ENCODE measurements at regions not wholly inside any gene's neighbourhood (a gene's known extent, or its start where the extent isn't known, plus 50 kb on each side); places are given as distances from the start of the nearest gene placed in this dataset.

DNA sequence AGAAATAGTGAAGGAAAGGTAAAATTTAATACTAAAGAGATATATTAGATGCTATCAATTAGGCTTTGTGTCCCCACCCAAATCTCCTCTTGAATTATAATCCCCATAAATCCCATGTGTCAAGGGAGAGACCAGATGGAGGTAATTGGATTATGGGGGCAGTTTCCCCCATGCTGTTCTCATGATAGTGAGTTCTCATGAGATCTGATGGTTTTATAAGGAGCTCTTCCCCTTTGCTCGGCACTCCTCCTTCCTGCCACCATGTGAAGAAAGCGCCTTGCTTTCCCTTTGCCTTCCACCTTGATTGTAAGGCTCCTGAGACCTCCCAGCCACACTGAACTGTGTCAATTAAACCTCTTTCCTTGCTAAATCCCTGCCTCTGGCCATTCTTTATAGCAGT lies 697.0 kb upstream of the RGMB start:
- POLR2A ChIA-PET, result no interaction called here

DNA sequence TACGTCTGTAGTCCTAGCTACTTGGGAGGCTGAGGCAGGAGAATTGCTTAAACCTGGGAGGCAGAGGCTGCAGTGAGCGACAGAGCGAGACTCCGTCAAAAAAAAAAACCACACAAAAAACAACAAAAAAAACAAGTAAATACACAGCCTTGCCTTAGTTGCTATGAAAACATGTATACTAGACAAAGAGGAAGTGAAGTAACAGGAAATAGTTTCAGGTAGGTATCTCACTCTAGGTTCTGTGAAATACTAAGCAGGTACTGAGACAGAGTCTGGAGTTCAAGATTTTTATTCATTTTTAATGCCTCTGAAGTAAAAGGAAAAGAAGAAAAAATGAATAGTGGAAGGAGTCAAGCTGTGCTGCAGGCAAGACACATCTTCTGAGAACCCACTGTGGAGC lies 687.9 kb upstream of the RGMB start:
- no peaks in the 10 kb centered on the region for H3K36me3 Mint-ChIP-seq
- H3K4me1 Mint-ChIP-seq, result peaks cover 5% of the 10 kb centered on the region
- no peaks in the 10 kb centered on the region; the same call in 1 of the 2 replicates for H3K27me3 Mint-ChIP-seq (ENCODE audit: low read depth)
- DNase-seq (ENCODE audit: low spot score), result no peak
- no peak overlapping the region for H3K4me3 Mint-ChIP-seq
- H3K27ac Mint-ChIP-seq, result no peak overlapping the region
- ChIA-PET CTCF (no interaction called here), POLR2A (no interaction called here)
- ATAC-seq, result no peak
- TF ChIP-seq, protein P1, sequence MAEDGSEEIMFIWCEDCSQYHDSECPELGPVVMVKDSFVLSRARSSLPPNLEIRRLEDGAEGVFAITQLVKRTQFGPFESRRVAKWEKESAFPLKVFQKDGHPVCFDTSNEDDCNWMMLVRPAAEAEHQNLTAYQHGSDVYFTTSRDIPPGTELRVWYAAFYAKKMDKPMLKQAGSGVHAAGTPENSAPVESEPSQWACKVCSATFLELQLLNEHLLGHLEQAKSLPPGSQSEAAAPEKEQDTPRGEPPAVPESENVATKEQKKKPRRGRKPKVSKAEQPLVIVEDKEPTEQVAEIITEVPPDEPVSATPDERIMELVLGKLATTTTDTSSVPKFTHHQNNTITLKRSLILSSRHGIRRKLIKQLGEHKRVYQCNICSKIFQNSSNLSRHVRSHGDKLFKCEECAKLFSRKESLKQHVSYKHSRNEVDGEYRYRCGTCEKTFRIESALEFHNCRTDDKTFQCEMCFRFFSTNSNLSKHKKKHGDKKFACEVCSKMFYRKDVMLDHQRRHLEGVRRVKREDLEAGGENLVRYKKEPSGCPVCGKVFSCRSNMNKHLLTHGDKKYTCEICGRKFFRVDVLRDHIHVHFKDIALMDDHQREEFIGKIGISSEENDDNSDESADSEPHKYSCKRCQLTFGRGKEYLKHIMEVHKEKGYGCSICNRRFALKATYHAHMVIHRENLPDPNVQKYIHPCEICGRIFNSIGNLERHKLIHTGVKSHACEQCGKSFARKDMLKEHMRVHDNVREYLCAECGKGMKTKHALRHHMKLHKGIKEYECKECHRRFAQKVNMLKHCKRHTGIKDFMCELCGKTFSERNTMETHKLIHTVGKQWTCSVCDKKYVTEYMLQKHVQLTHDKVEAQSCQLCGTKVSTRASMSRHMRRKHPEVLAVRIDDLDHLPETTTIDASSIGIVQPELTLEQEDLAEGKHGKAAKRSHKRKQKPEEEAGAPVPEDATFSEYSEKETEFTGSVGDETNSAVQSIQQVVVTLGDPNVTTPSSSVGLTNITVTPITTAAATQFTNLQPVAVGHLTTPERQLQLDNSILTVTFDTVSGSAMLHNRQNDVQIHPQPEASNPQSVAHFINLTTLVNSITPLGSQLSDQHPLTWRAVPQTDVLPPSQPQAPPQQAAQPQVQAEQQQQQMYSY (CRISPR knock-in tag; IDR thresholded peaks at IDR 0.05), result no peak
- TF ChIP-seq TCF7 (CRISPR knock-in tag; IDR thresholded peaks at IDR 0.05; ENCODE audit: low read depth), result no peak
- no peak for TF ChIP-seq JUN (CRISPR knock-in tag; IDR thresholded peaks at IDR 0.05)
- TF ChIP-seq NFATC4 (CRISPR knock-in tag; IDR thresholded peaks at IDR 0.05), result no peak
- TF ChIP-seq CREM (CRISPR knock-in tag; IDR thresholded peaks at IDR 0.05), result no peak
- no peak for TF ChIP-seq SMAD4 (CRISPR knock-in tag; IDR thresholded peaks at IDR 0.05)
- TF ChIP-seq, protein P2, sequence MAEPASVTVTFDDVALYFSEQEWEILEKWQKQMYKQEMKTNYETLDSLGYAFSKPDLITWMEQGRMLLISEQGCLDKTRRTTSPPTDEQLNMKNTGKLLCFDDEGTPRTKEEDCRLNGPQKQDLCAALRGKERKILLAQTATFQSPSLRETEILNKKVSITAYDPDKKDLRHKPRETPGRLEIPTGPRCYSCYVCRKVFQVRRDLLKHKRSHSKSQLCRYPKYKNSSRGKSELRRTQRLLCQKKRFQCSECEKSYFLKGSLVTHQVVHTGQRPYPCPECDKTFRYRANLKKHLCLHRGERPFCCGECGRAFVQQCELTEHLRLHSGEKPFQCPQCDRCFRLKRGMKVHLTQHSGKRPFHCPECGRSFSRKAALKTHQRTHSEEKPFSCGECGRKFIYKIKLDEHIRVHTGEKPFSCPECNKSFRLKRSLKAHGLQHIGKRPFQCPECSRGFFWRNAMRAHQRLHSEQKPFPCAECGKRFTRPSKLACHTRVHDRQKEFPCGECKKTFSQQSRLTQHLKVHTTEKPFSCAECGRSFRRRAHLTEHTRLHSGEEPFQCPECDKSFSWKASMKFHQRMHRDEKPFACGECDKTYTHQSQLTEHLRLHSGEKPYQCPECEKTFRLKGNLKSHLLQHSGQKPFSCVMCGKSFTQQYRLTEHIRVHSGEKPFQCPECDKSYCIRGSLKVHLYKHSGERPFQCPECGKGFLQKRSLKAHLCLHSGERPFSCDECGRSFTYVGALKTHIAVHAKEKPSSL (CRISPR knock-in tag; conservative IDR thresholded peaks at IDR 0.05), result no peak
- no peak for TF ChIP-seq ZNF219 (CRISPR knock-in tag; IDR thresholded peaks at IDR 0.05; ENCODE audit: borderline replicate concordance)
- TF ChIP-seq, protein P3, sequence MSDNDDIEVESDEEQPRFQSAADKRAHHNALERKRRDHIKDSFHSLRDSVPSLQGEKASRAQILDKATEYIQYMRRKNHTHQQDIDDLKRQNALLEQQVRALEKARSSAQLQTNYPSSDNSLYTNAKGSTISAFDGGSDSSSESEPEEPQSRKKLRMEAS (CRISPR knock-in tag; IDR thresholded peaks at IDR 0.05), result no peak
- TF ChIP-seq ZNF396 (CRISPR knock-in tag; IDR thresholded peaks at IDR 0.05; ENCODE audit: borderline replicate concordance), result no peak
- peaks cover 8% of the 10 kb centered on the region for H3K9me3 Mint-ChIP-seq

More for the DNA sequence above, 697.0 kb upstream of the RGMB start:
- Mint-ChIP-seq H3K4me3 (no peak overlapping the region), H3K4me1 (peaks cover 19% of the 10 kb centered on the region), H3K9me3 (peaks cover 12% of the 10 kb centered on the region), H3K36me3 (no peaks in the 10 kb centered on the region), H3K27me3 (ENCODE audit: low read depth) (no peaks in the 10 kb centered on the region; the same call in 1 of the 2 replicates), H3K27ac (no peak overlapping the region)
- CTCF ChIA-PET, result no interaction called here
- no peak for TF ChIP-seq NR1H2 (CRISPR knock-in tag; IDR thresholded peaks at IDR 0.05)
- TF ChIP-seq, protein P4, sequence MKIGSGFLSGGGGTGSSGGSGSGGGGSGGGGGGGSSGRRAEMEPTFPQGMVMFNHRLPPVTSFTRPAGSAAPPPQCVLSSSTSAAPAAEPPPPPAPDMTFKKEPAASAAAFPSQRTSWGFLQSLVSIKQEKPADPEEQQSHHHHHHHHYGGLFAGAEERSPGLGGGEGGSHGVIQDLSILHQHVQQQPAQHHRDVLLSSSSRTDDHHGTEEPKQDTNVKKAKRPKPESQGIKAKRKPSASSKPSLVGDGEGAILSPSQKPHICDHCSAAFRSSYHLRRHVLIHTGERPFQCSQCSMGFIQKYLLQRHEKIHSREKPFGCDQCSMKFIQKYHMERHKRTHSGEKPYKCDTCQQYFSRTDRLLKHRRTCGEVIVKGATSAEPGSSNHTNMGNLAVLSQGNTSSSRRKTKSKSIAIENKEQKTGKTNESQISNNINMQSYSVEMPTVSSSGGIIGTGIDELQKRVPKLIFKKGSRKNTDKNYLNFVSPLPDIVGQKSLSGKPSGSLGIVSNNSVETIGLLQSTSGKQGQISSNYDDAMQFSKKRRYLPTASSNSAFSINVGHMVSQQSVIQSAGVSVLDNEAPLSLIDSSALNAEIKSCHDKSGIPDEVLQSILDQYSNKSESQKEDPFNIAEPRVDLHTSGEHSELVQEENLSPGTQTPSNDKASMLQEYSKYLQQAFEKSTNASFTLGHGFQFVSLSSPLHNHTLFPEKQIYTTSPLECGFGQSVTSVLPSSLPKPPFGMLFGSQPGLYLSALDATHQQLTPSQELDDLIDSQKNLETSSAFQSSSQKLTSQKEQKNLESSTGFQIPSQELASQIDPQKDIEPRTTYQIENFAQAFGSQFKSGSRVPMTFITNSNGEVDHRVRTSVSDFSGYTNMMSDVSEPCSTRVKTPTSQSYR (CRISPR knock-in tag; IDR thresholded peaks at IDR 0.05), result no peak
- TF ChIP-seq, protein P5, sequence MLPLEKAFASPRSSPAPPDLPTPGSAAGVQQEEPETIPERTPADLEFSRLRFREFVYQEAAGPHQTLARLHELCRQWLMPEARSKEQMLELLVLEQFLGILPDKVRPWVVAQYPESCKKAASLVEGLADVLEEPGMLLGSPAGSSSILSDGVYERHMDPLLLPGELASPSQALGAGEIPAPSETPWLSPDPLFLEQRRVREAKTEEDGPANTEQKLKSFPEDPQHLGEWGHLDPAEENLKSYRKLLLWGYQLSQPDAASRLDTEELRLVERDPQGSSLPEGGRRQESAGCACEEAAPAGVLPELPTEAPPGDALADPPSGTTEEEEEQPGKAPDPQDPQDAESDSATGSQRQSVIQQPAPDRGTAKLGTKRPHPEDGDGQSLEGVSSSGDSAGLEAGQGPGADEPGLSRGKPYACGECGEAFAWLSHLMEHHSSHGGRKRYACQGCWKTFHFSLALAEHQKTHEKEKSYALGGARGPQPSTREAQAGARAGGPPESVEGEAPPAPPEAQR (CRISPR knock-in tag; IDR thresholded peaks at IDR 0.05), result no peak
- no peak for TF ChIP-seq CBFB (CRISPR knock-in tag; IDR thresholded peaks at IDR 0.05; ENCODE audit: low read depth)
- no peak for TF ChIP-seq RORB (CRISPR knock-in tag; IDR thresholded peaks at IDR 0.05)
- TF ChIP-seq, protein P6, sequence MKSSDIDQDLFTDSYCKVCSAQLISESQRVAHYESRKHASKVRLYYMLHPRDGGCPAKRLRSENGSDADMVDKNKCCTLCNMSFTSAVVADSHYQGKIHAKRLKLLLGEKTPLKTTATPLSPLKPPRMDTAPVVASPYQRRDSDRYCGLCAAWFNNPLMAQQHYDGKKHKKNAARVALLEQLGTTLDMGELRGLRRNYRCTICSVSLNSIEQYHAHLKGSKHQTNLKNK (CRISPR knock-in tag; IDR thresholded peaks at IDR 0.05), result no peak
- TF ChIP-seq, protein P3 (CRISPR knock-in tag; IDR thresholded peaks at IDR 0.05), result no peak
- TF ChIP-seq, protein P7, sequence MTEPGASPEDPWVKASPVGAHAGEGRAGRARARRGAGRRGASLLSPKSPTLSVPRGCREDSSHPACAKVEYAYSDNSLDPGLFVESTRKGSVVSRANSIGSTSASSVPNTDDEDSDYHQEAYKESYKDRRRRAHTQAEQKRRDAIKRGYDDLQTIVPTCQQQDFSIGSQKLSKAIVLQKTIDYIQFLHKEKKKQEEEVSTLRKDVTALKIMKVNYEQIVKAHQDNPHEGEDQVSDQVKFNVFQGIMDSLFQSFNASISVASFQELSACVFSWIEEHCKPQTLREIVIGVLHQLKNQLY (CRISPR knock-in tag; IDR thresholded peaks at IDR 0.05), result no peak
- TF ChIP-seq, protein P8, sequence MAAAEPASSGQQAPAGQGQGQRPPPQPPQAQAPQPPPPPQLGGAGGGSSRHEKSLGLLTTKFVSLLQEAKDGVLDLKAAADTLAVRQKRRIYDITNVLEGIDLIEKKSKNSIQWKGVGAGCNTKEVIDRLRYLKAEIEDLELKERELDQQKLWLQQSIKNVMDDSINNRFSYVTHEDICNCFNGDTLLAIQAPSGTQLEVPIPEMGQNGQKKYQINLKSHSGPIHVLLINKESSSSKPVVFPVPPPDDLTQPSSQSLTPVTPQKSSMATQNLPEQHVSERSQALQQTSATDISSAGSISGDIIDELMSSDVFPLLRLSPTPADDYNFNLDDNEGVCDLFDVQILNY (CRISPR knock-in tag; IDR thresholded peaks at IDR 0.05), result no peak
- DNase-seq (ENCODE audit: low spot score) (no peak), ATAC-seq (no peak; the same call in 1 of the 2 replicates)

Data from WTC11 (cell line).